ENCODE measurements at regions not wholly inside any gene's neighbourhood (a gene's known extent, or its start where the extent isn't known, plus 50 kb on each side); places are given as distances from the start of the nearest gene placed in this dataset.

DNA sequence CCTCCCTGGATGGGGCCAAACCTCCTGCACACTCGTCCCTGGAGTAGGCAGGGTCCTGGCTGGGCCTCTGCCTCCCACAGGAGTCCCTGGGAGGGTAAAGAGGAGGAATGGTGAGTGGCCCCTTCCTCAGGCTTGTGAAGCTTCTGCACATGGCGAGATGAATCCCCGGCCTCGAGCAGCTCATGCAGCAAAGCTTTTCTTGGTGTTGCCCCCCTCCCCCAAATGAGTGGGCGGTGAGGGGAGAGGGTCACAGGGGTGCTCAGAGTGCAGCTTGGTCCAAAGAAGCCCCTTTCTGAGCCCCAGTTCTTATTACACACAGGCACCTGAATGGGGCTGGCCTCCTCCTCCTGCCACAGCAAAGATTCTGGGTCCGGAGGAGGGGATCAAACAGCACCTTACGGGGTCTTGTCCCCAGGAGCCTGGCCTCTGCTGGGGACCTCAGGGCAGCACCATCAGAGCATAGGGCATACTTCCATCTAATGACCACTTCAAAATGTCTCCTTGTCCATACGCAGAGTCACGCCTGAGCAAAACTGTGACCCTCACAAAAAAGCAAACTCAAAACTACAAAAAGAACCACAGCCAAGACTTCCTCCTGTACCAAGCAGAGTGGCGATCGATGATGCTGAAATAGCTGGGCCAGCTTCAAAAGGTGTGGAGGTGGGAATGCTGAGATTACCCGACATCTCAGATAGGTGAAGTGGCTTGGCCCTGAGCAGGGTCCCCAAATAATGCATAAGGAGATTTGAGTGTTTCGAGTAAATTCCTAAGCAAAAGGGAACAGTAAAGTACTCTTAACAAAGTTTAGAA, 148.4 kb upstream of the TWIST2 start:
- TF ChIP-seq CTCF (IDR thresholded peaks at IDR 0.05; ENCODE audit: insufficient read depth, low read length) (no peak), POLR2AphosphoS5 (IDR thresholded peaks at IDR 0.05; ENCODE audit: low read depth) (no peak)

Measured in HL-60 (cell line).